Psoas muscle (tissue), 7 donors: ENCODE measurements at regions not wholly inside any gene's neighbourhood (a gene's known extent, or its start where the extent isn't known, plus 50 kb on each side); places are given as distances from the start of the nearest gene placed in this dataset.

ENCODE experiments used
- ATAC-seq, 4 donors: fragments of 200-7000 bp; cut with Tn5 transposase; one replicate each; pipeline ENCODE4 v1.9.1; 2020; ENCODE audit warnings: moderate library complexity in 3 of 4, mild to moderate bottlenecking in 2 of 4
- DNase-seq, 2 donors: peaks; one replicate each; pipeline ENCODE4 v3.0.0-alpha.2; 2020
- H3K27ac ChIP-seq: fragments of 200-600 bp; one replicate; pipeline ENCODE4 v1.8.0; 2022
- H3K27me3 ChIP-seq, 3 donors: fragments of 200-600 bp in 1 of 3; one replicate each; pipeline versions ENCODE4 v1.6.1 to v1.8.0; 2013 to 2022; ENCODE audit warnings: low read length in 2 of 3, mild to moderate bottlenecking in 2 of 3, moderate library complexity in 1 of 3; ENCODE audit not compliant: insufficient read depth in 3 of 3
- H3K36me3 ChIP-seq, 2 donors: fragments of 200-600 bp in 1 of 2; one replicate each; pipeline versions ENCODE4 v1.6.1 to v1.8.0; 2013 to 2022; ENCODE audit warnings: low read depth in 1 of 2, mild to moderate bottlenecking in 1 of 2, moderate library complexity in 1 of 2; ENCODE audit not compliant: insufficient read depth in 1 of 2
- H3K4me1 ChIP-seq: fragments of 200-600 bp; one replicate; pipeline ENCODE4 v1.8.0; 2022
- H3K4me3 ChIP-seq: fragments of 200-600 bp; one replicate; pipeline ENCODE4 v1.8.0; 2022; ENCODE audit warnings: mild to moderate bottlenecking
- H3K9me3 ChIP-seq: fragments of 200-600 bp; one replicate; pipeline ENCODE4 v1.8.0; 2022
- CTCF ChIP-seq: fragments of 200-600 bp; IDR thresholded peaks from one replicate; pipeline ENCODE4 v1.8.0; 2022; ENCODE audit warnings: antibody characterized with exemption
- WGBS, 3 donors: extraction: QIAGEN DNeasy Blood & Tissue Kit; methylation state at CpG; one replicate each; pipeline versions ENCODE4 v1.1.6 to v1.1.7; 2013; 5-methylcytosine and 5-hydroxymethylcytosine counted together
- intact Hi-C, 2 donors: fragments of 100-400 bp; cut with DNase I; formaldehyde crosslinking; loops; one replicate each; pipeline versions ENCODE4 v1.11.0 to v1.14.2; 2022
- donor health status: healthy with polysubstance abuse.
- donor health status: DM: no; HTN: no; CAD: no; lungs with moderate emphysema.
- donor health status: Bipolar disorder and iron deficiency.
- donor health status: healthy.
- donor health status: DM: yes; HTN: yes; CAD: no.
- donor health status: DM: no; HTN: no; CAD: no.
- donor health status: DM: yes; HTN: yes; CAD: no.

- ATAC-seq (no peak), DNase-seq (peak in 1 of 2 donors; percentile 42)
- Histone ChIP-seq H3K4me1 (no peaks in the 10 kb centered on the region), H3K36me3 (no peaks in the 10 kb centered on the region), H3K27me3 (peaks cover 0 to 3% (median 2%) of the 10 kb centered on the region in 3 donors), H3K4me3 (no peak overlapping the region), H3K27ac (no peak overlapping the region), H3K9me3 (no peaks in the 10 kb centered on the region)
- intact Hi-C loops: no loop called here
- 40 to 50% (median 42%) methylated on average over 5 of the region's 5 CpGs for WGBS, 3 donors
- no peak for TF ChIP-seq CTCF
These were observed 261.2 kb upstream of the CLINT1 start for GRCh38 chr5:158119961-158120723.

- H3K36me3 ChIP-seq: no peaks in the 10 kb centered on the region
- intact Hi-C loops: no loop called here
- H3K4me1 ChIP-seq: no peaks in the 10 kb centered on the region
- DNase-seq: no peak
- TF ChIP-seq CTCF: no peak
- no peak overlapping the region for H3K27ac ChIP-seq
- H3K9me3 ChIP-seq: no peaks in the 10 kb centered on the region
- WGBS, 3 donors: 57 to 62% (median 60%) methylated on average over 6 of the region's 6 CpGs
- no peak overlapping the region for H3K4me3 ChIP-seq
- peak in 2 of 4 donors; percentile 54 to 71 for ATAC-seq
- peaks cover 0 to 3% (median 0%) of the 10 kb centered on the region in 3 donors for H3K27me3 ChIP-seq
These were observed 258.7 kb upstream of the CLINT1 start for GRCh38 chr5:158117467-158118160.

GRCh38 chr5:158116965-158117364 lies 258.0 kb upstream of the CLINT1 start:
- TF ChIP-seq CTCF: no peak
- H3K4me3 ChIP-seq: no peak overlapping the region

GRCh38 chr5:158115468-158115867 lies 256.5 kb upstream of the CLINT1 start:
- H3K4me3 ChIP-seq: no peak overlapping the region
- no peak for DNase-seq
- no peaks in the 10 kb centered on the region for H3K36me3 ChIP-seq
- ATAC-seq: peak in 2 of 4 donors; percentile 34 to 41
- WGBS, 3 donors: 68 to 83% (median 69%) methylated on average over 1 of the region's 1 CpG
- no peak for TF ChIP-seq CTCF
- intact Hi-C loops: no loop called here
- H3K4me1 ChIP-seq: no peaks in the 10 kb centered on the region
- H3K27ac ChIP-seq: no peak overlapping the region
- H3K27me3 ChIP-seq: peaks cover 0 to 3% (median 0%) of the 10 kb centered on the region in 3 donors
- H3K9me3 ChIP-seq: no peaks in the 10 kb centered on the region

More at GRCh38 chr5:158116965-158117364, 258.0 kb upstream of the CLINT1 start:
- Histone ChIP-seq H3K36me3 (no peaks in the 10 kb centered on the region), H3K27me3 (peaks cover 0 to 3% (median 0%) of the 10 kb centered on the region in 3 donors), H3K4me1 (no peaks in the 10 kb centered on the region), H3K27ac (no peak overlapping the region), H3K9me3 (no peaks in the 10 kb centered on the region)
- DNase-seq (no peak), ATAC-seq (no peak)
- WGBS, 3 donors: 91 to 94% (median 92%) methylated on average over 2 of the region's 2 CpGs
- intact Hi-C loops: no loop called here
